PC-3 (cell line): ENCODE measurements at regions not wholly inside any gene's neighbourhood (a gene's known extent, or its start where the extent isn't known, plus 50 kb on each side); places are given as distances from the start of the nearest gene placed in this dataset.

ENCODE experiments used
- CTCF ChIP-seq: fragments of 300-600 bp; sonication (generic); conservative IDR thresholded peaks from 2 replicates; pipeline ENCODE4 v1.5.1; 2017; ENCODE audit warnings: antibody characterized with exemption, low read depth, mild to moderate bottlenecking, low read length
- EZH2 ChIP-seq: fragments of 300-600 bp; sonication (generic); IDR thresholded peaks from one replicate; pipeline ENCODE4 v1.6.1; 2017; ENCODE audit warnings: antibody characterized with exemption, mild to moderate bottlenecking, low read length; ENCODE audit not compliant: unreplicated experiment
- EZH2phosphoT487 ChIP-seq: fragments of 300-600 bp; sonication (generic); IDR thresholded peaks from 2 replicates; pipeline ENCODE4 v1.6.1; 2018; ENCODE audit warnings: mild to moderate bottlenecking, antibody characterized with exemption, low read length, borderline replicate concordance

GRCh38 chr2:118430510-118431164, 342.4 kb downstream of the INSIG2 start:
- TF ChIP-seq EZH2 = no peak
- no peak for TF ChIP-seq CTCF
- TF ChIP-seq EZH2phosphoT487 = no peak
